OCI-LY3 (cell line): ENCODE measurements at regions not wholly inside any gene's neighbourhood (a gene's known extent, or its start where the extent isn't known, plus 50 kb on each side); places are given as distances from the start of the nearest gene placed in this dataset.

Experiments used
- EZH2phosphoT487 ChIP-seq: fragments of 200-600 bp; shearing (Covaris generic); IDR thresholded peaks from 2 replicates; pipeline ENCODE4 v1.6.1; 2018; ENCODE audit warnings: antibody characterized with exemption, mixed run types, low read depth
- TF ChIP-seq, protein P1 (sequence below): fragments of 200-600, 300-600 bp; sonication (generic); IDR thresholded peaks from 2 replicates; pipeline ENCODE4 v1.5.1; 2014; ENCODE audit warnings: antibody characterized with exemption, low read length, low read depth

DNA sequence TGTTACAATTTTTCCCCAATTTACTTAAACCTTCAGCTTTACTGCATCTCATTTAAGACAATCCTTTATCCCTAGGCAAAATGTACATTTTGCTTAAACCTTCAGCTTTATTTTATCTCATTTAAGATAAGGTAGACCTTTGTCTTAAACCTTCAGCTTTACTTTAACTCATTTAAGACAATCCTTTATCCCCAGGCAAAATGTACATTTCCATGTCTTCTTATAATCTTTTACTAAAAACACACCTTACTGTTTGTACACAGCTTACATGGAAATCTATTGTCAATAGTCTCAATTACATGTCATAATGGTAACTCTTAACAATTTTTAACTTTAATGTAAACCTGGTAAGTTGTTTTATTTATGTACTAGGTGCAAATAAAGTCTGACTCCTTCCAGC is 58.7 kb upstream of the MKRN3 start:
- TF ChIP-seq, protein P1, sequence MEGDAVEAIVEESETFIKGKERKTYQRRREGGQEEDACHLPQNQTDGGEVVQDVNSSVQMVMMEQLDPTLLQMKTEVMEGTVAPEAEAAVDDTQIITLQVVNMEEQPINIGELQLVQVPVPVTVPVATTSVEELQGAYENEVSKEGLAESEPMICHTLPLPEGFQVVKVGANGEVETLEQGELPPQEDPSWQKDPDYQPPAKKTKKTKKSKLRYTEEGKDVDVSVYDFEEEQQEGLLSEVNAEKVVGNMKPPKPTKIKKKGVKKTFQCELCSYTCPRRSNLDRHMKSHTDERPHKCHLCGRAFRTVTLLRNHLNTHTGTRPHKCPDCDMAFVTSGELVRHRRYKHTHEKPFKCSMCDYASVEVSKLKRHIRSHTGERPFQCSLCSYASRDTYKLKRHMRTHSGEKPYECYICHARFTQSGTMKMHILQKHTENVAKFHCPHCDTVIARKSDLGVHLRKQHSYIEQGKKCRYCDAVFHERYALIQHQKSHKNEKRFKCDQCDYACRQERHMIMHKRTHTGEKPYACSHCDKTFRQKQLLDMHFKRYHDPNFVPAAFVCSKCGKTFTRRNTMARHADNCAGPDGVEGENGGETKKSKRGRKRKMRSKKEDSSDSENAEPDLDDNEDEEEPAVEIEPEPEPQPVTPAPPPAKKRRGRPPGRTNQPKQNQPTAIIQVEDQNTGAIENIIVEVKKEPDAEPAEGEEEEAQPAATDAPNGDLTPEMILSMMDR: no peak
- TF ChIP-seq EZH2phosphoT487: no peak
